Left lung (tissue), 4 donors: ENCODE measurements at regions not wholly inside any gene's neighbourhood (a gene's known extent, or its start where the extent isn't known, plus 50 kb on each side); places are given as distances from the start of the nearest gene placed in this dataset.
A peak's percentile ranks its signal among the peaks of the same experiment; 100 is the strongest.
"Not testable (repeated sequence)": the region's sequence is repeated elsewhere in the genome, so short reads cannot be mapped to it uniquely, and the experiment has no call there.

Experiments used
- ATAC-seq: fragments of 200-7000 bp; cut with Tn5 transposase; one replicate; pipeline ENCODE4 v1.9.1; 2020; ENCODE audit warnings: moderate library complexity
- DNase-seq, 4 donors: peaks; one replicate each; pipeline ENCODE4 v3.0.0-alpha.2; 2013 to 2020
- H3K27ac ChIP-seq, 2 donors: fragments of 200-600 bp; sonication (generic) in 1 of 2; one replicate each; pipeline versions ENCODE4 v1.5.0 to v1.8.0; 2020 to 2021
- H3K27me3 ChIP-seq, 2 donors: fragments of 200-600 bp; sonication (generic) in 1 of 2; one replicate each; pipeline versions ENCODE4 v1.5.0 to v1.8.0; 2020 to 2021
- H3K36me3 ChIP-seq, 2 donors: fragments of 200-600 bp; sonication (generic) in 1 of 2; one replicate each; pipeline versions ENCODE4 v1.5.0 to v1.8.0; 2020 to 2021
- H3K4me1 ChIP-seq, 2 donors: fragments of 200-600 bp; one replicate each; pipeline ENCODE4 v1.8.0; 2021
- H3K4me3 ChIP-seq, 2 donors: fragments of 200-600 bp; sonication (generic) in 1 of 2; one replicate each; pipeline versions ENCODE4 v1.5.0 to v1.8.0; 2020 to 2021; ENCODE audit warnings: mild to moderate bottlenecking in 1 of 2
- H3K9me3 ChIP-seq, 2 donors: fragments of 200-600 bp; sonication (generic) in 1 of 2; one replicate each; pipeline versions ENCODE4 v1.5.0 to v1.8.0; 2020 to 2021
- intact Hi-C, 2 donors: fragments of 100-400 bp; cut with DNase I; formaldehyde crosslinking; loops; one replicate each; pipeline versions ENCODE4 v1.11.2 to v1.14.2; 2022
- TF ChIP-seq, protein P1 (sequence below), 2 donors: fragments of 200-600 bp; sonication (generic) in 1 of 2; IDR thresholded peaks; one replicate each; pipeline versions ENCODE4 v1.5.0 to v1.8.0; 2021; ENCODE audit warnings: antibody characterized with exemption in 2 of 2
- donor health status: DM: no; HTN: yes; CAD: no.
- donor health status: DM: no; HTN: no; CAD: no.

DNA sequence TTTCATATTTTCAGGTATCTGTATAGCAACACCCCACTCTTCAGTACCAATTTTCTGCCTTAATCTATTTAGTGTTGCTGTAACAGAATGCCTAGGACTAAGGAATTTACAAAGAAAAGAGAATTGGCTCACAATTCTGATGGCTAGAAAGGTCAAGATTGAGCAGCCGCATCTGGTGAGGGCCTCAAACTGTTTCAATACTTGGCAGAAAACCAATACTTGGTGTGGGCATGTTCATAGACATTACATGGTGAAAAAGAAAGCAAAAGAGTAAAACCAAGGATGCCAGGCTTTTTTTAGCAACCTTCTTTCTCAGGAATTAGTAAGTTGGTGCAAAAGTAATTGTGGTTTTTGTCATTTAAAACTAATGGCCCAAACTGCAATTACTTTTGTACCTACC lies 1041.1 kb upstream of the CDH6 start:
- no peaks in the 10 kb centered on the region for H3K27me3 ChIP-seq
- TF ChIP-seq, protein P1, sequence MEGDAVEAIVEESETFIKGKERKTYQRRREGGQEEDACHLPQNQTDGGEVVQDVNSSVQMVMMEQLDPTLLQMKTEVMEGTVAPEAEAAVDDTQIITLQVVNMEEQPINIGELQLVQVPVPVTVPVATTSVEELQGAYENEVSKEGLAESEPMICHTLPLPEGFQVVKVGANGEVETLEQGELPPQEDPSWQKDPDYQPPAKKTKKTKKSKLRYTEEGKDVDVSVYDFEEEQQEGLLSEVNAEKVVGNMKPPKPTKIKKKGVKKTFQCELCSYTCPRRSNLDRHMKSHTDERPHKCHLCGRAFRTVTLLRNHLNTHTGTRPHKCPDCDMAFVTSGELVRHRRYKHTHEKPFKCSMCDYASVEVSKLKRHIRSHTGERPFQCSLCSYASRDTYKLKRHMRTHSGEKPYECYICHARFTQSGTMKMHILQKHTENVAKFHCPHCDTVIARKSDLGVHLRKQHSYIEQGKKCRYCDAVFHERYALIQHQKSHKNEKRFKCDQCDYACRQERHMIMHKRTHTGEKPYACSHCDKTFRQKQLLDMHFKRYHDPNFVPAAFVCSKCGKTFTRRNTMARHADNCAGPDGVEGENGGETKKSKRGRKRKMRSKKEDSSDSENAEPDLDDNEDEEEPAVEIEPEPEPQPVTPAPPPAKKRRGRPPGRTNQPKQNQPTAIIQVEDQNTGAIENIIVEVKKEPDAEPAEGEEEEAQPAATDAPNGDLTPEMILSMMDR (IDR thresholded peaks at IDR 0.05), result no peak
- no peak for DNase-seq
- H3K36me3 ChIP-seq, result no peaks in the 10 kb centered on the region
- intact Hi-C loops, result no loop called here
- H3K9me3 ChIP-seq, result peaks cover 0 to 10% of the 10 kb centered on the region in 2 donors
- no peak overlapping the region for H3K4me3 ChIP-seq
- no peak overlapping the region for H3K27ac ChIP-seq
- no peaks in the 10 kb centered on the region for H3K4me1 ChIP-seq
- ATAC-seq, result no peak

DNA sequence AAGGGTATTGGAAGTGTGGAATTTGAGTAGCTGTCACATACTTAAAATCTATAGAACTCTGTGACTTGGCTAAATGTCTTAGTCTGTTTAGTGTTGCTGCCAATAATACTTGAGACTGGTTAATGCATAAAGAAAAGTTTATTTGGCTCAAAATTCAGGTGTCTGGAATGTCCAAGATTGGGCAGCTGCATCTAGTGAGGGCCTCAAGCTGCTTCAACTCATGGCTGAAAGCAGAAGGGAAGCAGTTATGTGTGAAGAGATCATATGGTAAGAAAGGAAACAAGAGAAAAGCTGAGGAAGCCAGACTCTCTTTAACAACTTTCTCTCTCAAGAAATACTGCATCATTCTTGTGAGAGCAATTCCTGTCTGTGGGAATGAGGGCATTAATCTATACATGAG lies 1043.3 kb upstream of the CDH6 start:
- Histone ChIP-seq H3K27me3 (no peaks in the 10 kb centered on the region), H3K27ac (no peak overlapping the region), H3K9me3 (peaks cover 0 to 10% of the 10 kb centered on the region in 2 donors), H3K4me1 (no peaks in the 10 kb centered on the region), H3K4me3 (no peak overlapping the region), H3K36me3 (no peaks in the 10 kb centered on the region)
- no peak for DNase-seq
- ATAC-seq, result no peak
- intact Hi-C loops, result no loop called here
- TF ChIP-seq, protein P1 (IDR thresholded peaks at IDR 0.05), result no peak

DNA sequence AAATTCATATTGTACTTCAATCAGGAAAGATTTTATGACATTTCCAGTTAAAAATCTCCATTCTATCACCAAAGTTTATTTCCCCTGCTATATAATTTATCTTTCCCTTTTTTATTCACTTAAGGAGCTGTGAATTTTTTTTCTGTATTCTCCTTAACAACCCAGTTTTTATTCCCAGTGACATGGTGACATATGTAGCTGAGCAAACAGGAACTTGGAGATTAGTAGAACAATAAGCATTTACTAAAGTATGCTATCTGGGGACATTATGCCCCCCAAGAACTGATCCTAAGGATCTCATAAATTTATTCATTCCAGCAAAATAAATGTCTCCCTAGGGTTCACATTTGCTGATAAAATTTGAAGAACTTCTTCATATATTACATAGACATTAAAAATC lies 1044.0 kb upstream of the CDH6 start:
- TF ChIP-seq, protein P1 (IDR thresholded peaks at IDR 0.05), result no peak
- Histone ChIP-seq H3K27ac (no peak overlapping the region), H3K27me3 (no peaks in the 10 kb centered on the region), H3K4me1 (no peaks in the 10 kb centered on the region), H3K9me3 (peaks cover 0 to 10% of the 10 kb centered on the region in 2 donors), H3K4me3 (no peak overlapping the region), H3K36me3 (no peaks in the 10 kb centered on the region)
- DNase-seq (no peak), ATAC-seq (no peak)
- intact Hi-C loops, result no loop called here

DNA sequence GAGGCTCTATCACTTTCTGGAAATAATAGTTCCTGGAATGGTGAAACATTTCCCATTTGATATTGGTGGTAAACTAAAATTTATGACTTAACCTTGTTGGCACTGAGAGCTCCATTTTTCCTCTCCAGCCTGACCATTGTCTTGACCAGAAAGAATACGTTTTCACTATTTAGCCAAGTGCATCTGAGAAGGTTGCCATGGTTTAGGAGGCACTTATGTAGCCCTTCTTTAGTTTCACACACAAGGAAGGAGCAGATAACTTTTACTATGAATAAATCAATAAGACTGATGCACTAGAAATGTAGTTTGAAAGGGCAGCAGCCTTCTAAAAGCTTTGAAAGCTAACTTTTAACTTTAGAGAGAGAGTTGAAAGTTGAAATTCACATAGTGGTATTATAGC lies 1045.5 kb upstream of the CDH6 start:
- ATAC-seq, result no peak
- no peak for DNase-seq
- no peak overlapping the region for H3K27ac ChIP-seq
- H3K4me1 ChIP-seq, result no peaks in the 10 kb centered on the region
- TF ChIP-seq, protein P1 (IDR thresholded peaks at IDR 0.05), result no peak
- intact Hi-C loops, result no loop called here
- H3K27me3 ChIP-seq, result no peaks in the 10 kb centered on the region
- H3K9me3 ChIP-seq, result peaks cover 0 to 21% of the 10 kb centered on the region in 2 donors
- H3K4me3 ChIP-seq, result no peak overlapping the region
- H3K36me3 ChIP-seq, result no peaks in the 10 kb centered on the region

DNA sequence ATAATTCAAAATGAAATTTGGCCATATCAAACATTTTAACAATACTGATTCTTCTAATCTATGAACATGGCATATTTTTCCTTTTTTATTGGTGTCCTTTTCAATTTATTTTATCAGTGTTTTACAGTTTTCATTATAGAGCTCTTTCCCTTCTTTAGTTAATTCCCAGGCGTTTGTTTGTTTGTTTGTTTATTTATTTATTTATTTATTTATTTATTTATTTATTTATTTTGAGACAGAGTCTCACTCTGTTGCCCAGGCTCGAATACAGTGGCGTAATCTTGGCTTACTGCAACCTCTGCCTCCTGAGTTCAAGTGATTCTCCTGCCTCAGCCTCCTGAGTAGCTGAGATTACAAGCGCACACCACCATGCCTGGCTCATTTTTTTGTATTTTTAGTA lies 1049.4 kb upstream of the CDH6 start:
- DNase-seq, H3K27ac ChIP-seq, intact Hi-C loops, H3K36me3 ChIP-seq, H3K27me3 ChIP-seq, ATAC-seq, H3K4me1 ChIP-seq, H3K4me3 ChIP-seq: not testable (repeated sequence)
- peaks cover 0 to 24% of the 10 kb centered on the region in 2 donors for H3K9me3 ChIP-seq

DNA sequence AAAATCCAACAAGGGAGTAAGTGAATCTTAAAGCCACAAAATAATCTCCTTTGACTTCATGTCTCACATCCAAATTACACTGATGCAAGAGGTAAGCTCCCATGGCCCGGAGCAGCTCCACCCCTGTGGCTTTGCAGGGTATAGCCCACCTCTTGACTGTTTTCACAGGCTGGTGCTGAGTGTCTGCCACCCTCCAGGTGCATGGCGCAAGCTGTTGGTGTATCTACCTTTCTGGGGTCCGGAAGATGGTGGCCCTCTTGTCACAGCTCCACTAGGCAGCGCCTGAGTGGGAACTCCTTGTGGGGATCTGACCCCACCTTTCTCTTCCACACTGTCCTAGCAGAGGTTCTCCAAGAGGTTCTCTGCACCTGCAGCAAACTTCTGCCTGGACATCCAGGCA lies 1051.1 kb upstream of the CDH6 start:
- Histone ChIP-seq H3K36me3 (no peaks in the 10 kb centered on the region), H3K9me3 (peaks cover 0 to 24% of the 10 kb centered on the region in 2 donors), H3K27ac (no peak overlapping the region), H3K4me1 (no peaks in the 10 kb centered on the region), H3K27me3 (no peaks in the 10 kb centered on the region), H3K4me3 (no peak overlapping the region)
- peak in 1 of 4 donors; percentile 28 for DNase-seq
- TF ChIP-seq, protein P1 (IDR thresholded peaks at IDR 0.05), result no peak
- intact Hi-C loops, result no loop called here
- ATAC-seq, result no peak
